ENCODE measurements at regions not wholly inside any gene's neighbourhood (a gene's known extent, or its start where the extent isn't known, plus 50 kb on each side); places are given as distances from the start of the nearest gene placed in this dataset.

DNA sequence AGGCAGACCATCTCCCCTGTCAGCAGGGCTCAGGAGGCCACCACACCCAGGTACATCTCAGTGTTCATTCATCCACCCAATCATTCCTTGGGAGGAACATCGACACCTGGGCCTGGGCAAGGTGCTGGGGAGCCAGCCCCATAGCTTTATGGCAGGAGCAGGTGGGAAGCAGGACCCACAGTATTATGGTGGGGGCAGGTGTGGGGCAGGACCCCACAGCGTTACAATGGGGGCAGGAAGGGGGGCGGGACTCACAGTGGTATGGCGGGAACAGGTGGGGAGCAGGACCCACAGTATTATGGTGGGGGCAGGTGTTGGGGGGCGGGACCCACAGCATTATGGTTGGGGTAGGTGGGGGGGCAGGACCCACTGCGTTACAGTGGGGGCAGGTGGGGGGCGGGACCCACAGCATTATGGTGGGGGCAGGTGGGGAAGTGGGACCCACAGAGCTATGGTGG lies 128.9 kb upstream of the HS6ST1 start:
- TF ChIP-seq, protein P1, sequence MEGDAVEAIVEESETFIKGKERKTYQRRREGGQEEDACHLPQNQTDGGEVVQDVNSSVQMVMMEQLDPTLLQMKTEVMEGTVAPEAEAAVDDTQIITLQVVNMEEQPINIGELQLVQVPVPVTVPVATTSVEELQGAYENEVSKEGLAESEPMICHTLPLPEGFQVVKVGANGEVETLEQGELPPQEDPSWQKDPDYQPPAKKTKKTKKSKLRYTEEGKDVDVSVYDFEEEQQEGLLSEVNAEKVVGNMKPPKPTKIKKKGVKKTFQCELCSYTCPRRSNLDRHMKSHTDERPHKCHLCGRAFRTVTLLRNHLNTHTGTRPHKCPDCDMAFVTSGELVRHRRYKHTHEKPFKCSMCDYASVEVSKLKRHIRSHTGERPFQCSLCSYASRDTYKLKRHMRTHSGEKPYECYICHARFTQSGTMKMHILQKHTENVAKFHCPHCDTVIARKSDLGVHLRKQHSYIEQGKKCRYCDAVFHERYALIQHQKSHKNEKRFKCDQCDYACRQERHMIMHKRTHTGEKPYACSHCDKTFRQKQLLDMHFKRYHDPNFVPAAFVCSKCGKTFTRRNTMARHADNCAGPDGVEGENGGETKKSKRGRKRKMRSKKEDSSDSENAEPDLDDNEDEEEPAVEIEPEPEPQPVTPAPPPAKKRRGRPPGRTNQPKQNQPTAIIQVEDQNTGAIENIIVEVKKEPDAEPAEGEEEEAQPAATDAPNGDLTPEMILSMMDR (IDR thresholded peaks at IDR 0.05; ENCODE audit: low read depth, low read length, poor library complexity, severe bottlenecking) = no peak
- no peak for TF ChIP-seq EZH2phosphoT487 (IDR thresholded peaks at IDR 0.05; ENCODE audit: borderline replicate concordance, low read length)

Measured in DOHH2 (cell line).